GM12874 (cell line): ENCODE measurements at regions not wholly inside any gene's neighbourhood (a gene's known extent, or its start where the extent isn't known, plus 50 kb on each side); places are given as distances from the start of the nearest gene placed in this dataset.

ENCODE experiments used
- TF ChIP-seq, protein P1 (sequence below): IDR thresholded peaks from 2 replicates; pipeline ENCODE4 v1.5.1; 2011; ENCODE audit warnings: low read depth, mild to moderate bottlenecking, control low read depth, low read length, moderate library complexity; ENCODE audit not compliant: insufficient read depth

DNA sequence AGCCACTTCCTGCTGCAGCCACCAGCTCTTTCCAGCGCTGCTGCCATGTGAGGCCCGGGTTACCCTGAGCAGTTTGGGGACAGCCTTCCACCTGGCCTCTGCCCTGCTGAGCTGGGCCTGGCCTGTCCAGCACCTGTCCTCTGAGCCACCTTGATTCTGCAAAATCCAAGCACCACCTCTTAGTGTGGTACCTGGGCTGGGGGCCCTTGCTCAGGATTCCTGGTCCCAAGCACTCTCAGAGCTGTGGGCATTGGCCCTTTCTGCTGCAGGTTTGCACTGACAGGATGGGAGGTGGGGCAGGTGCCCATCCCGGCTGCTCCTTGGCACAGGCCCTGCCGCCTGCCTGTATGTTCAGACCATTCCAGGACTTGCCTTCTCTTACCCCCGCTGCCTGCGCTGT lies 309.2 kb upstream of the IRX4 start:
- TF ChIP-seq, protein P1, sequence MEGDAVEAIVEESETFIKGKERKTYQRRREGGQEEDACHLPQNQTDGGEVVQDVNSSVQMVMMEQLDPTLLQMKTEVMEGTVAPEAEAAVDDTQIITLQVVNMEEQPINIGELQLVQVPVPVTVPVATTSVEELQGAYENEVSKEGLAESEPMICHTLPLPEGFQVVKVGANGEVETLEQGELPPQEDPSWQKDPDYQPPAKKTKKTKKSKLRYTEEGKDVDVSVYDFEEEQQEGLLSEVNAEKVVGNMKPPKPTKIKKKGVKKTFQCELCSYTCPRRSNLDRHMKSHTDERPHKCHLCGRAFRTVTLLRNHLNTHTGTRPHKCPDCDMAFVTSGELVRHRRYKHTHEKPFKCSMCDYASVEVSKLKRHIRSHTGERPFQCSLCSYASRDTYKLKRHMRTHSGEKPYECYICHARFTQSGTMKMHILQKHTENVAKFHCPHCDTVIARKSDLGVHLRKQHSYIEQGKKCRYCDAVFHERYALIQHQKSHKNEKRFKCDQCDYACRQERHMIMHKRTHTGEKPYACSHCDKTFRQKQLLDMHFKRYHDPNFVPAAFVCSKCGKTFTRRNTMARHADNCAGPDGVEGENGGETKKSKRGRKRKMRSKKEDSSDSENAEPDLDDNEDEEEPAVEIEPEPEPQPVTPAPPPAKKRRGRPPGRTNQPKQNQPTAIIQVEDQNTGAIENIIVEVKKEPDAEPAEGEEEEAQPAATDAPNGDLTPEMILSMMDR = no peak

DNA sequence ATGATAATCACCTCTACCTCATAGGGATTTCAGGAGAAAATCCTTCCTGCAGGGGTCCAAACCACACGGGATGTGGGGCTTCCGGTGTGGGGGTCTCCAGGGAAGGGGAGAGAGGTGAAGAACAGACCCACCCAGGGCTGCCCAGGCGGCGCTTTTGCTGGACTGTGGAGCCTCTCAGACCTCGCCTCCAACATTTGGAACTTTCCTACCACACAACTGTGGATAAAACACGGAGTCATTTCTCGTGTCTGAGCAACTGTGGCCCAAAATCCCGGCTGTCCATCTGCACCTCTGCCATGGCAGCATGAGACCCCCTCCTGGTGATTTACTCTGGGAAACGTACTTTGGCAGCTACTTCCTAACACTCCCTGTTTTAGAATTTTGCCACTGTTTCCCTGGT lies 307.8 kb upstream of the IRX4 start:
- TF ChIP-seq, protein P1 = no peak

DNA sequence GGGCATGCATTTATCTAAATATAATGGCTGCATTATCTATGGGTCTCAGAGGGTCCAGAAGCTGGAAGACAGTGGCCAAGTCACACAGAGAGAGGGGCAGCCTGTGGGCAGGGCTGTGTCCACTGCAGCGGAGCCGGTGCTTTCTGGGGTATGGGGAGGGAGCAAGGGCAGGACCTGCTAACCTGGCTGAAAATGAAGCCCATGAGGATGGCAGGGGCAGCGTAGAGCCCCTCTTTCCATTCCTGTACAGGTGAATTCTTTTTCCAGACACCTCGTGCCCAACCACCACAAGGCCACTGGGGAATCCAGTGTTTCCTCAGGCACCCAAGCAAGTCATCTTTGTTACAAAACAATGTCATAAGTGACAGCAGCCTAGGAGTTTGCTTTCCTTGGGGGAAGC lies 305.9 kb upstream of the IRX4 start:
- TF ChIP-seq, protein P1 = no peak

DNA sequence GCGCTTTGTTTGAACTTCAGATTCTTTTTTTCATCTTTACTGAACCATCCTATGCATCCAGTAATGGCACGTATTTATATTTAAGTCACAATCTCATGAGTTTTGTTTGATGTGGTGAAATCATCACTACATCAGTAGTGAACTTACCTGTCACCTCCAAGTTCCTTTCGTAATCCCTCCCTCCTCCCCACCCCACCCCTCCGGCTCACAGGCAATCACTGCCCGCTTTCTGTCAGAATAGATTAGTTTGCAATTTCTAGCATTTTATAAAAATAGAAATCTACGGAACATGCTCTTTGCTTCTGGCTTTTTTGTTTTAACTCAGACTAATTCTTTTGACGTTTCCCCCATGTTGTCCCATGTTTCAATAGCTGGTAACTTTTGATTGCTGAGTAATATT lies 305.4 kb upstream of the IRX4 start:
- TF ChIP-seq, protein P1 = no peak

DNA sequence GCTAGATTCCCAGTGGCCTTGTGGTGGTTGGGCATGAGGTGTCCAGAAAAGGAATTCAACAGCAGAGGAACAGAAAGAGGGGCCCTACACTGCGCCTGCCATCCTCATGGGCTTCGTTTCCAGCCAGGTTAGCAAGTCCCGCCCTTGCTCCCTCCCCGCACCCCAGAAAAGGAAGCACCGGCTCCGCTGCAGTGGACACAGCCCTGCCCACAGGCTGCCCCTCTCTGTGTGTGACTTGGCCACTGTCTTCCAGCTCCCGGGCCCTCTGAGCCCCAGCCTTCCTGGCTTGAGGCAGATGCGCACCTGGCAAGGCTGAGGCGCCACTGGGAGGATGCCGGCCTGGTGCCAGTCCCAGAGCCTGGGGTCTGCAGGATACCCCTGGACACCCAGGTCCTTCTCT lies 305.0 kb upstream of the IRX4 start:
- TF ChIP-seq, protein P1 = no peak

DNA sequence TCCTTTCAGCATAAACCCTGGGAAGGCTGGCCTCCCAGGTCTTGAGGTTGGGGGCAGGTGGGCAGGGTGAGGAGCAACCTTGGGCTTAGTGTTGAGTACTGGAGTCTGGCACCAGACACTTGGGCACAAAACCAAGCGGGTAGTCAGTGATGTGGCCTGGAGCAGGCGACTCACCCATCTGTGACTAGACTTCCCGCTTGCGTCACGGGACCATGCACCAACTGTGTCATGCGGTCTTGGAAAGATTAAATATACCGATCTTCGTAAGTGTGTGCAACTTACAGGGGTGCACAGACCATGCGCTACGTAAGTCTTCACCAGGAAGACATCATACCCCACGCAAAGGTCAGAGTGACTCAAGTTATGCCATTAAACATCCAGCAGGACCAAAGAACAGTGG lies 304.4 kb upstream of the IRX4 start:
- TF ChIP-seq, protein P1 = no peak

DNA sequence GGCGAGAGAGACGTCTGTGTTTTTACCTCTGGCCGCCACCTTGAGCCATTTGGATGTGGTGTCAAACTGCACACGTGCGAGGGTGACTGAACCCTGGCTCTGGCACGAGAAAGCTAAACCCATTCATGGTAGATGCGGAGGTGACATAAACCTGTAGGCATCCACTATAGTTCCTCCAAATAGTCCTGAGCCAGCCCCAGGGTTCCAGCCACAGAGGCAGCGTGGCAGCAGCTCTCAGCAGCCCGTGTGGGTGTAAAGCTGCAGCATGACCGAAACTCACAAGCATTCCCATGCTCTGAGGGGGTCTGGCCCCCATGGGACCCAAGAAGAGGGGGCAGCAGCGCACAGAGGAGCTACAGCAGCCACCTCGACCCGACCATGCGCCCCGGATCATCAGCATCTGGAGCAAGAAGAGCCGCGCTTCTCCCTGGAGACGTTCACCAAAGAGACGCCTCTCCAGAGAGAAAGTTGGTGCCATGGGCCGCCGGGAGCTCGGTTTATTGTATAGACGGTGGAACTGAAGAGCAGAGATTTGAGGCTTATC lies 303.8 kb upstream of the IRX4 start:
- TF ChIP-seq, protein P1 = no peak
